ENCODE measurements at regions not wholly inside any gene's neighbourhood (a gene's known extent, or its start where the extent isn't known, plus 50 kb on each side); places are given as distances from the start of the nearest gene placed in this dataset.

DNA sequence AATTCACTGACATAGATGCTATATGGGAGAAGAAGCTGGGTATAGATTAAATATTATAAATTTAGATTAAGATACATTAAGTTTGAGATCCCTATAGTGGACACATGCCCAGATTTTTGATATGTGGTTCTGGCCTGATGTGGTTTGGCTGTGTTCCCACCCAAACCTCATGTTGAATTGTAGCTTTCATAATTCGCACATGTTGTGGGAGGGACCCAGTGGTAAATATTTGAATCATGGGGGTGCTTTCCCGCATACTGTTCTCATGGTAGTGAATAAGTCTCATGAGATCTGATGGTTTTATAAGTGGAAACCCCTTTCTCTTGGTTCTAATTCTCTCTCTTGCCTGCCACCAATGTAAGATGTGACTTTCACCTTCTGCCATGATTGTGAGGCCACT is 189.4 kb upstream of the CD96 start:
- Histone ChIP-seq H3K79me2 (ENCODE audit: control insufficient read depth in 1 of 2, insufficient read depth in 2 of 2, low read length in 2 of 2) (no peaks in the 10 kb centered on the region), H3K36me3 (ENCODE audit: control insufficient read depth in 2 of 4, insufficient read depth in 4 of 4, low read length in 3 of 4) (no peaks in the 10 kb centered on the region), H2BK5ac (ENCODE audit: low read depth, low read length) (no peak overlapping the region), H3K4me1 (replicated peaks in 1 of 4; ENCODE audit: control insufficient read depth in 3 of 4, insufficient read depth in 4 of 4, low read length in 3 of 4) (no peaks in the 10 kb centered on the region), H2AFZ (ENCODE audit: low read length) (no peak overlapping the region), H3K23ac (ENCODE audit: insufficient read length) (no peak overlapping the region), H3K27ac (ENCODE audit: low read depth, low read length) (no peak overlapping the region), H3K4ac (replicated peaks; ENCODE audit: insufficient read length, low read depth, low read length) (no peak overlapping the region), H4K8ac (ENCODE audit: extremely low read depth, insufficient read depth, low read length) (no peak overlapping the region), H2BK15ac (ENCODE audit: low read length) (no peak overlapping the region), H3K79me1 (ENCODE audit: low read depth, low read length) (no peaks in the 10 kb centered on the region), H3K56ac (replicated peaks; ENCODE audit: insufficient read length, low read depth, low read length) (no peak overlapping the region), H3K18ac (ENCODE audit: extremely low read depth, low read length) (no peak overlapping the region), H3K9ac (replicated peaks in 1 of 4; ENCODE audit: extremely low read depth in 1 of 4, low read depth in 3 of 4, low read length in 3 of 4) (no peak overlapping the region), H2BK120ac (replicated peaks; ENCODE audit: low read depth, low read length) (no peak overlapping the region), H2AK5ac (ENCODE audit: low read depth, low read length) (no peak overlapping the region), H4K5ac (ENCODE audit: insufficient read length, low read depth, low read length) (no peak overlapping the region), H3K14ac (ENCODE audit: insufficient read length) (no peak overlapping the region), H3K4me3 (ENCODE audit: extremely low read depth in 1 of 4, insufficient read depth in 2 of 4, low read depth in 3 of 4, low read length in 4 of 4) (no peak overlapping the region), H3K4me2 (ENCODE audit: insufficient read depth in 1 of 2, low read depth in 2 of 2, low read length in 2 of 2) (no peak overlapping the region), H2BK12ac (ENCODE audit: low read depth, low read length) (no peak overlapping the region), H3K9me3 (ENCODE audit: insufficient read depth in 2 of 2, low read depth in 1 of 2, low read length in 1 of 2) (peaks cover 0 to 2% of the 10 kb centered on the region in 2 experiments; a peak in 2 of 4 replicates), H3K27me3 (replicated peaks in 1 of 4; ENCODE audit: control insufficient read depth in 3 of 4, extremely low read depth in 1 of 4, insufficient read depth in 3 of 4, low read length in 3 of 4) (no peaks in the 10 kb centered on the region), H3K23me2 (ENCODE audit: low read depth, low read length) (no peaks in the 10 kb centered on the region), H4K20me1 (replicated peaks in 1 of 2; ENCODE audit: control insufficient read depth in 1 of 2, insufficient read depth in 2 of 2, low read length in 2 of 2) (no peaks in the 10 kb centered on the region), H4K91ac (replicated peaks; ENCODE audit: insufficient read length, low read length) (no peak overlapping the region), H2BK20ac (ENCODE audit: low read length) (no peak overlapping the region)
- TF ChIP-seq CHD2 (IDR thresholded peaks at IDR 0.05; ENCODE audit: low read length): no peak
- TF ChIP-seq CTBP2 (IDR thresholded peaks at IDR 0.05; ENCODE audit: borderline replicate concordance, insufficient read depth, insufficient read length, low read length): no peak
- no peak for TF ChIP-seq RXRA (IDR thresholded peaks at IDR 0.05; ENCODE audit: insufficient read depth, low read depth, low read length)
- TF ChIP-seq BCL11A (IDR thresholded peaks at IDR 0.05; ENCODE audit: low read depth in 2 of 2, low read length in 2 of 2): no peak
- no peak for TF ChIP-seq POU5F1 (IDR thresholded peaks at IDR 0.05; ENCODE audit: low read depth, low read length)
- TF ChIP-seq HDAC2 (IDR thresholded peaks at IDR 0.05; ENCODE audit: borderline replicate concordance in 1 of 2, low read depth in 2 of 2, low read length in 2 of 2): no peak
- no peak for TF ChIP-seq CBX8 (IDR thresholded peaks at IDR 0.05; ENCODE audit: borderline replicate concordance, low read depth, low read length)
- no peak for TF ChIP-seq RAD21 (IDR thresholded peaks at IDR 0.05 in 1 of 2, conservative IDR thresholded peaks at IDR 0.05 in 1 of 2; ENCODE audit: low read depth in 2 of 2, low read length in 2 of 2)
- TF ChIP-seq EZH2 (IDR thresholded peaks at IDR 0.05; ENCODE audit: low read depth, low read length, severe bottlenecking): no peak
- TF ChIP-seq EGR1 (IDR thresholded peaks at IDR 0.05; ENCODE audit: borderline replicate concordance, low read depth, low read length): no peak
- no peak for TF ChIP-seq SP2 (IDR thresholded peaks at IDR 0.05; ENCODE audit: low read length)
- no peak for TF ChIP-seq SIX5 (IDR thresholded peaks at IDR 0.05; ENCODE audit: low read depth, low read length)
- 96% methylated on average over 2 of the region's 2 CpGs; no CpG with 5 or more reads in 1 of the 2 experiments for whole genome bisulfite sequencing, 2 experiments (ENCODE audit: extremely low coverage in 1 of 2, insufficient coverage in 1 of 2, insufficient read length in 1 of 2, insufficient replicate concordance in 2 of 2, low coverage in 1 of 2, low lambda C conversion rate in 2 of 2, missing lambda C conversion rate in 1 of 2)
- FAIRE-seq (no peak), DNase-seq (ENCODE audit: low read depth in 1 of 2, low spot score in 2 of 2) (no peak)
- ChIA-PET CTCF (ENCODE audit: partially characterized antibody) (interaction anchor here (1.7 kb wide), 1 partner anchor 14 kb away, joined by 6 read pairs; no protein-coding TSS in a partner anchor), POLR2A (ENCODE audit: partially characterized antibody) (no interaction called here)

Data from H1 (cell line).